ENCODE measurements at regions not wholly inside any gene's neighbourhood (a gene's known extent, or its start where the extent isn't known, plus 50 kb on each side); places are given as distances from the start of the nearest gene placed in this dataset.

GRCh38 chr2:239700686-239701345 is 300.0 kb upstream of the HDAC4 start:
- no peak for DNase-seq

- DNase-seq = no peak
Measured at GRCh38 chr2:239697399-239698164, 296.8 kb upstream of the HDAC4 start.

GRCh38 chr2:239696559-239697207 is 295.9 kb upstream of the HDAC4 start:
- DNase-seq = no peak

- DNase-seq = no peak
Measured at GRCh38 chr2:239695728-239696240, 295.0 kb upstream of the HDAC4 start.

- no peak for DNase-seq
Measured at GRCh38 chr2:239695106-239695727, 294.4 kb upstream of the HDAC4 start.

GRCh38 chr2:239694487-239694886 is 293.7 kb upstream of the HDAC4 start:
- no peak for DNase-seq

GRCh38 chr2:239693761-239694415 is 293.1 kb upstream of the HDAC4 start:
- no peak for DNase-seq

GRCh38 chr2:239693330-239693729 is 292.5 kb upstream of the HDAC4 start:
- DNase-seq = no peak

- no peak for DNase-seq
Measured at GRCh38 chr2:239692919-239693318, 292.1 kb upstream of the HDAC4 start.

- no peak for DNase-seq
Measured at GRCh38 chr2:239692362-239692851, 291.6 kb upstream of the HDAC4 start.

- DNase-seq = no peak
Measured at GRCh38 chr2:239691720-239692119, 290.9 kb upstream of the HDAC4 start.

GRCh38 chr2:239690651-239691631 is 290.1 kb upstream of the HDAC4 start:
- DNase-seq = no peak

- no peak for DNase-seq
Measured at GRCh38 chr2:239689985-239690384, 289.2 kb upstream of the HDAC4 start.

- DNase-seq = no peak
Measured at GRCh38 chr2:239689410-239689809, 288.6 kb upstream of the HDAC4 start.

GRCh38 chr2:239688840-239689239 is 288.0 kb upstream of the HDAC4 start:
- DNase-seq = no peak

GRCh38 chr2:239688122-239688681 is 287.4 kb upstream of the HDAC4 start:
- DNase-seq = no peak

GRCh38 chr2:239687441-239687840 is 286.6 kb upstream of the HDAC4 start:
- DNase-seq = no peak

- no peak for DNase-seq
Measured at GRCh38 chr2:239685965-239686364, 285.1 kb upstream of the HDAC4 start.

- no peak for DNase-seq
Measured at GRCh38 chr2:239685556-239685955, 284.7 kb upstream of the HDAC4 start.

GRCh38 chr2:239684996-239685395 is 284.2 kb upstream of the HDAC4 start:
- no peak for DNase-seq

GRCh38 chr2:239684271-239684810 is 283.5 kb upstream of the HDAC4 start:
- DNase-seq = no peak

Data from activated CD8-positive, alpha-beta memory T cell treated with anti-CD3 and anti-CD28 coated beads, Interleukin-2, amount 50 U/mL, for 4 hours (primary cell).